Mammary epithelial cell (primary cell): ENCODE measurements at regions not wholly inside any gene's neighbourhood (a gene's known extent, or its start where the extent isn't known, plus 50 kb on each side); places are given as distances from the start of the nearest gene placed in this dataset.

Experiments
- CTCF ChIP-seq, 2 donors: IDR thresholded peaks in 1 of 2; conservative IDR thresholded peaks in 1 of 2; 2 replicates each; pipeline ENCODE4 v1.5.1; 2011 to 2012; ENCODE audit warnings: inconsistent platforms in 2 of 2, low read length in 2 of 2, mild to moderate bottlenecking in 2 of 2, control low read depth in 1 of 2, low read depth in 1 of 2; ENCODE audit not compliant: insufficient read depth in 1 of 2; ENCODE audit errors: extremely low read depth in 1 of 2
- EZH2 ChIP-seq: IDR thresholded peaks from 2 replicates; pipeline ENCODE4 v1.6.1; 2012; ENCODE audit warnings: low read length, inconsistent platforms, borderline replicate concordance

- TF ChIP-seq CTCF (conservative IDR thresholded peaks at IDR 0.05 in 1 of 2, IDR thresholded peaks at IDR 0.05 in 1 of 2; ENCODE audit: extremely low read depth in 1 of 2, insufficient read depth in 1 of 2, low read depth in 1 of 2, low read length in 2 of 2) (no peak), EZH2 (no peak)
These were observed 270.5 kb downstream of the PHF14 start for GRCh38 chr7:11244149-11244548.
